ENCODE measurements at regions not wholly inside any gene's neighbourhood (a gene's known extent, or its start where the extent isn't known, plus 50 kb on each side); places are given as distances from the start of the nearest gene placed in this dataset.
A peak's percentile ranks its signal among the peaks of the same experiment; 100 is the strongest.

- no peak for DNase-seq (ENCODE audit: low read depth in 2 of 2)
Observed at GRCh38 chr11:62030071-62030684, 62.7 kb upstream of the FTH1 start.

- DNase-seq (ENCODE audit: low read depth in 2 of 2): no peak
Observed at GRCh38 chr11:62026739-62027370, 59.4 kb upstream of the FTH1 start.

GRCh38 chr11:62025487-62026105, 58.2 kb upstream of the FTH1 start:
- peak; percentile 93 to 98 for DNase-seq (ENCODE audit: low read depth in 2 of 2)

- DNase-seq (ENCODE audit: low read depth in 2 of 2): peak; percentile 31 to 62
Observed at GRCh38 chr11:62024936-62025486, 57.6 kb upstream of the FTH1 start.

- no peak for DNase-seq (ENCODE audit: low read depth in 2 of 2)
Observed at GRCh38 chr11:62022211-62022610, 54.8 kb upstream of the FTH1 start.

- DNase-seq (ENCODE audit: low read depth in 2 of 2): no peak
Observed at GRCh38 chr11:62020661-62021060, 53.2 kb upstream of the FTH1 start.

GRCh38 chr11:62018981-62019664, 51.7 kb upstream of the FTH1 start:
- no peak for DNase-seq (ENCODE audit: low read depth in 2 of 2)

GRCh38 chr11:62017878-62018655, 50.6 kb upstream of the FTH1 start:
- no peak for DNase-seq (ENCODE audit: low read depth in 2 of 2)

Measured in dermis microvascular lymphatic vessel endothelial cell (primary cell).